HCEC 1CT (cell line): ENCODE measurements at regions not wholly inside any gene's neighbourhood (a gene's known extent, or its start where the extent isn't known, plus 50 kb on each side); places are given as distances from the start of the nearest gene placed in this dataset.

Experiments used
- DNase-seq: peaks from one replicate; pipeline ENCODE4 v3.0.0-alpha.2; 2017

DNA sequence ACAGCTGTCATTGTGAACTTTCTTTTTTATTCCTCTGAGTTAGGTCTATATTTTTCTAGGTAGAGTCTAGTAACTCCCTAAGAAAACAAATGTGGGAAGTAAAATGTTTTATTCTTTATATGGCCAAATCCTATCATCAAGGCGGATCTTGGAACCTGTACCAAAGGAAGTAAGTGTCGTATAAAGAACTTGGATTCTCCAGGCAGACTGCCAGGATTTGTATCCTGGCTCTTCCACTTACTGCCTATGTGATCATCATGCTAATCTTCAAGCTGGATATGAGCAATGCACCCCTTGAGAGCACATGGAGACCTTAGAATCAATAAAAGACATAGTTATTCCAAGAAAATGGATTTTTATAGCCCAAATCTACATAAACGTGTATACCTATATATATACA is 286.5 kb downstream of the PCDH17 start:
- no peak for DNase-seq

DNA sequence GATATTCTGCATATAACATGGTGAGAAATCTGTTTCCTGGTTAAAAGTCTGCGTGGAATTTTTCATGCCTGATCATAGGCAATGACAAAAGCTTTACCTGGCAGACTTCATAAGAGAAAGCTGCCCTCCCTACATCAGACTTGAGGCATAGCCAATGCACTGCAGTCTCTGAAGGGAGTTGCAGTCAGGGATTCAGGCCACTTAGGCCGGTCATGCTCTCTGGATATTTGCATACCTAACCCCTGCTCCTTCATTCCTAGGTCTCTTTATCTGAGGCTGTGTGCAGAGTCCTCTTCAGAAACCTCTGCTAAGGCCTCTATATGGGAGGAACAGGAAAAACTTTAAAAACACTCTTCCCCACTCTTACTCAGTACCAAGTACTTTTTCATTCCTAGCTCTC is 287.4 kb downstream of the PCDH17 start:
- DNase-seq: no peak

DNA sequence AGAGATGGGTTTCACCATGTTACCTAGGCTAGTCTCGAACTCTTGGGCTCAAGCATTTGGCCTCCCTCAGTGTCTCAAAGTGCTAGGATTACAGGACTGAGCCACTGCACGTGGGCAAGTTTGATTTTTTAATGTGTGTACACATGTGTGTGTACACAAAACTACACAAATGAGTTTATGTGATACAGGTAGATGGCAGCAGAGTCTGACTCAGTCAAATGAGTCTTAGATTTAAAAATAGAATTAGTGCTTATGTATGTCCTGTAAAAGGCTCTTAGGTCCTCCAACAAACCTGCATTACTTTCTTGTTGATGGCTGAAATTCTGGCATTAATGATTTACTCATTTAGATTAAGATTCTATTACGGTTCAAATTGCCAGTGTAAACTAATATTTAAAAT is 293.7 kb downstream of the PCDH17 start:
- DNase-seq: no peak

DNA sequence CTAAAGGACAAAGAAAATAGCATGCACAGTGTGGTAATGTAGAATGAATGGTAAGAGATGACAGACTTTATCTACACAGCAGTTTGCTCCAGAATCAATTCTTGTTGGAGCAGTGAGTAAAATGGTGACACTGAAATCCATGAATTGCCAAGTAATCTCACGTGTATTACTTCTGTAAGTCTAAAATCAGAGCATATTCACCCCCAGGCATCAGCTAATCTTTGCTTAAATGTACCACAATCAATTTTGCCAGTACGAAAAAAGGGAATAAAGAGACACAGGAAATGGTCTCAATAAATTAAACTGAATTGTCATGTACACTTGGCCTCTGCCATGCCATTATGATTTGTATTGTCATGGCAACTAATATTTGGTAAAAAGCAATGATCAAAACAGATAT is 294.2 kb downstream of the PCDH17 start:
- DNase-seq: no peak

- DNase-seq: no peak
Observed at GRCh38 chr13:57932061-57932460, 300.5 kb downstream of the PCDH17 start.

- DNase-seq: no peak
Observed at GRCh38 chr13:57933606-57934005, 302.1 kb downstream of the PCDH17 start.

DNA sequence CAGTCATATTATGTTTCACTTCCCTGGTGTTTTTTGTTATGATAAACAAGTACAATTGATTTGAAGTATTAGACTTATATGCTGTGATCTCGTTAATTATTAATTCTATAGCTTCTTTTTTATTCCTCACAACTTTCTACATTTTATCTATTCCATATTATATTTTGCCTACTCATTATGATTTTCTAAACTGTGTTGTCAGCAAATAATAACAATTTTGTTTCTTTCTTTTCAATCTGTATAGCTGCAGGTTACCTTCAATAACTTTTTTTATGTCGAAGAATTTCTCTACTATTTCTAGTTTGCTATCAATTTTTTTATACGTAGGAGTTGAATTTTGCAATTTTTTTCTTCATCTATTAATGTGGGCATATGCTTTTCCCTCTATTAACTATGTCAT is 304.4 kb downstream of the PCDH17 start:
- no peak for DNase-seq

- no peak for DNase-seq
Observed at GRCh38 chr13:57946361-57946760, 314.8 kb downstream of the PCDH17 start.

DNA sequence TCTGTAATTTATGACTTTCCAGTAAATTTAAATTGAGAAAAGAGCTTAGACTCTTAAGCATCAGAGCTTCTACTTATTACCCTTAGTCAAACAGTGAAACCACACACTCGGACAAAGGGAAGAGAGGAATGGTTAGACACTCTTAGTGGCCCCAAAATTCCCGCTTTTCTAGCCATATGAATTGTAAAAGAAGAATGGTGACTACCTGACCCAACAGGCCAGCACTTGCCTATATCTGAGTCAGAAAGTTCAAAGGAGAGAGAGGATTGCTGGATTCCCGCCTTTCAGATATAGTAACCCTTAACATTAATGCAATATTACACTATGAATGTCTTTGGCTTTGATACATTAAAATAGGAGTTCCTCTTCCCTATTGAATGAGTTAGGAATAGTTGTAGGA is 317.3 kb downstream of the PCDH17 start:
- DNase-seq: no peak

DNA sequence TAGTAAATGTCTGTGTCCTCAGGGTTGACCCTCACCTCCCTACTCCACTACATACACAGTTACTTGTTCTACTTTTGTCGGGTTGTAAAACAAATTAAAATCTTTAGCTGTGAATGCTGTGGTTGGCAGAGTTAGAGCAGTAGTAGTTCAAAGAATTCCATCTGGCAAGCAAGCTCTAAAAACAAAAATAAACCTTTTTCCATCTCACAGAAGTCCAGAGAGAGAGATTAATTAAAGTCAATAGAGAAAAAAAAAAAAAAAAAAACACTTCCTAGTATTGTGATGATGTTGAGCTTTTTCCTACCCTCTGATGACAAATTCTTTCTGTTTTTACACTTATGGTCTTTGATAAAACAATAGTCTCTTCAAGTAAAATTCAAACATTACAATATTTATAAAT is 338.4 kb downstream of the PCDH17 start:
- no peak for DNase-seq

GRCh38 chr13:57970404-57970803 is 338.9 kb downstream of the PCDH17 start:
- no peak for DNase-seq

- DNase-seq: no peak
Observed at GRCh38 chr13:57982782-57983181, 351.2 kb downstream of the PCDH17 start.

DNA sequence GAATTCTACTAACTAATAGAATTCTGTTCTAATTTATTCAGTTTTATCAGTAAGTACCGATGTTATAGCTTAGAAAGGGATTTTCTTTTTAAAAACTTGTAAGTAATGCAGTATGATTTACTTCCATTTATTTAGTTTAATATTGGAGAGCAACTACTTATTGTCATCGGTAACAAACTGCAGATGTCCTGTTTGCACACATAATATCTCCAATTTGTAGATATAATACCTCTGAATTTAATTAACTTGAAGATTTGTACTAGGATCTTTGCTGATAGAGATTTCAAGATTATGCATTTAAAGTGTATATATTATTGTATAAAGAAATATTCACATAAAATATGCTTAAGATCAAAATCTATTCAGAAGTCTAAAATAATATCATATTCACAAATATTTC is 356.7 kb downstream of the PCDH17 start:
- DNase-seq: no peak

- no peak for DNase-seq
Observed at GRCh38 chr13:57991041-57991440, 359.5 kb downstream of the PCDH17 start.

DNA sequence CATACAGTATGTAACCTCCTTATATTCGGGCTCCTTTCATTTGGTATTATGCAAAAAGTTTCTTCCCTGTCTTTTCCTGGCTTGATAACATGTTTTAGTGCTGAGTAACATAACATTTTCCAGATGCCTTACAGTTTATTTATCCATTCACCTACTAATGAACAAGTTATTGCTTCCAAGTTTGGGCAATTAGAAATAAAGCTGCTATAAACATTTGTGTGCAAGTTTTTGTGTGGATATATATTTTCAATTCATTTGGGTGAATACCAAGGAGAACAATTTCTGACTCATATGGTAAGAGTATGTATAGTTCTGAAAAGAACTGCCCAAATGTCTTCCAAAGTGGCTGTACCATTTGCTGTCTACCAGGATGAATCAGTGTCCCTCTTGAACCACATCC is 360.9 kb downstream of the PCDH17 start:
- DNase-seq: no peak

- no peak for DNase-seq
Observed at GRCh38 chr13:57996717-57997116, 365.2 kb downstream of the PCDH17 start.

DNA sequence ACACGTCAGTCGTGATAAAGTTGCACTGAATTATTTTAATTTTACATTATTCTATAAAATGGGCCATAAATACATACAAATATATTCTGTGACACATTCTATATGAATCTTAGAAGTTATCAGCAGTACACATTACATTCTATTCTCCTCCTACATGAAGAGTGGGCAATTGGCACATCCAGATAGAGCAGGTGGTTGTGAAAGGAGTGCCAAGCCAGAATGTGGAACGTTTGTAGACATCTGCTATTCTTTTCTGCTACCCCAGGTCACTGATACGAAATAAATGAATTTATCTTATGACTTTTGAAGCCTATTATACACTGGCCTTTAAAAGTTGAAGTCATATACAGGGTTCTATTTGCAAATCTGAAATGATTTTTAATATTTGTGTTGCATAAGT is 373.2 kb downstream of the PCDH17 start:
- DNase-seq: no peak

DNA sequence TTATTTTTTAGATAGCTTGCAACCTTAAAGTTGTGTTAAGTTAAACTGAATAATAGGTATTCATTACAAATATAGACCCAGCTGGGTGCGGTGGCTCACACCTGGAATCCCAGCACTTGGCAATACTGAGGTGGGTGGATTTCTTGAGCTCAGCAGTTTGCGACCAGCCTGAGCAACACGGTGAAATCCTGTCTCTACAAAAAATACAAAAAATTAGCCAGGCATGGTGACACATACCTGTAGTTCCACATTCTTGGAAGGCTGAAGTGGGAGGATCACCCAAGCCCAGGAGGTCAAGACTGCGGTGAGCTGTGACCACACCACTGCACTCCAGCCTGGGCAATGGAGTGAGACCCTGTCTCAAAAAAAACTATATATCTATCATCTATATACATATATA is 386.5 kb downstream of the PCDH17 start:
- no peak for DNase-seq

GRCh38 chr13:58018865-58019264 is 387.3 kb downstream of the PCDH17 start:
- DNase-seq: no peak

DNA sequence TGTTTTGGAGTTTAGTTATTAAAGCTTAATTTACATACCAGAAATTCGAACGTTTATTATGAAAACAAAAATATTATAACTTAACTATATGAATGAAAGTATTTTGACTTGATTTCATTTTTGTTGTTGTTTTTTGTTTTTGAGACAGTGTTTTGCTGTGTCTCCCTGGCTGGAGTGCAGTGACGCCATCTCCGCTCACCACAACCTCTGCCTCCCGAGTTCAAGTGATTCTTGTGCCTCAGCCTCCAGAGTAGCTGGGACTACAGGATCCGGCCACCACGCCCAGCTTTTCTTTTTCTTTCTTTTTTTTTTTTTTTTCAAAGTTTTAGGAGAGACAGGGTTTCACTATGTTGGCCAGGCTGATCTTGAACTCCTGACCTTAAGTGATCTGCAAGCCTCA is 392.6 kb downstream of the PCDH17 start:
- no peak for DNase-seq

DNA sequence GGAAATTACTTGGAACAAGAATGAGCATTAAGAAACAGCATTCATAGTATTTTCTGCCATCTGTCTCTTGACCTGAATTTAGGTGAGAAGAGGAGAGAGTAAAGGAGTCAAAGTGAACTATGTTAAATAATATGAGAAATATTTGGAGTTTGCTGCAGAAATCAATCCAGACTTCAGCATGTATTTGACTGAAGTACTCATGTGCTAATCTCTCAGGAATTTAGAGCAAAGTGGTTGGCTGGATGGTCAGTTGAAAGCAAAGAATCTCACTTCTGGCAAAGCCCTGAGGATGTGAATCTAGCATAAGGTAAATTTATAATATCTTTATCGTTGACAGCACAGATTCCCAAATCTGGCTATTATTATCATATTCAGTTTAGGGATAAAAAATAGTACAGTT is 394.3 kb downstream of the PCDH17 start:
- no peak for DNase-seq

DNA sequence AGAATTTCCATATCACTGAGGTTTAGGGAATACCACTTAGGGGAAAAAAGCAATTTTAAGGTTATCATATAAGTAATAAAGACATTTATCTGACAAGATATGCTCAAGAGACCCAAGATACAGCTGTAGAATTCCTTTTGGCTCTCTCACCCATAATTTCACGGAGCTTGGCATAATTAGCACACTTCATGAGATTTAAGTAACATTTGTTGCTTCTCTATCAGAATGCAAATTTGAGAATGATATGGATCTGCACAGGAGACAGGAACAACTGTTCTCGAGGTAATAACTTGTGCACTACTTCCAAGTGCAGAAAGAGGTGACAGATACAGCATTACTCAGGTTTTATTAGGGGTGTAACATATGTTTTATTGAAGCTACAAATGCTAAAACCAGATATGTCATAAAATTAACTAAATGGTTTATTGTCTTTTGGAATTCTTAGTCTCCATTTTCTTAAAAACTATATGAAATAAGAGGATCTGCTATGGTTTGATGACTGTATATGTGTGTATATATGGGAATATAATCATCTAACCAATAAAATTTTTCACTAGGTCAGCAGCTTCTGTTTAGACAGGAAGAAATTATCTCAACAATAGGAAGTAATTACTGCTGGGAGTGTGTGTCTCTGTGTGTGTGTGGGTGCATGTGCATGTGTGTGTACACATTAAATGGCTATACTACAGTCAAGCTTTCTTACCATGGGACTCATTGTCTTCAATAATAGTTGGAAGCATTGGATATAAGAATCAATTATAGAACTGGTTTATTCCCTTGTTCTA is 401.3 kb downstream of the PCDH17 start:
- DNase-seq: no peak

DNA sequence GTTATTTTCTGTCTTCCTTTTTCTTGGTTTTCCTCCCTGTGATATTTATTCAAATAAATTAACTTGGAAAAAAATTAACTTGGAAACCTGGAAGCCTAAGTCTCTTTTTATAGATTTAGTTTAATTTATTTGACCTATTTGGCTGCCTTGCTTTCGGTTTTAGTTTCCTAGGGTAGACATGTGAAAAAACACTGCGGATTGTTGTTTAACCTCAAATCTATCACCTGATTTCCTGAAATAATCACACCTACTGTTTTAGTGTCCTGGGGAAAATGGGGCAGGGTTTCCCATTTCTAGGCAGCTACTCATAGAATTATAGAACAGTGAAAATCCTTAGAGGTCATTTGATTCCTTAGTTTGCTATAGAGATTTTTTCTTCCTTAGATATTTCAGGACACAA is 412.4 kb downstream of the PCDH17 start:
- DNase-seq: no peak

DNA sequence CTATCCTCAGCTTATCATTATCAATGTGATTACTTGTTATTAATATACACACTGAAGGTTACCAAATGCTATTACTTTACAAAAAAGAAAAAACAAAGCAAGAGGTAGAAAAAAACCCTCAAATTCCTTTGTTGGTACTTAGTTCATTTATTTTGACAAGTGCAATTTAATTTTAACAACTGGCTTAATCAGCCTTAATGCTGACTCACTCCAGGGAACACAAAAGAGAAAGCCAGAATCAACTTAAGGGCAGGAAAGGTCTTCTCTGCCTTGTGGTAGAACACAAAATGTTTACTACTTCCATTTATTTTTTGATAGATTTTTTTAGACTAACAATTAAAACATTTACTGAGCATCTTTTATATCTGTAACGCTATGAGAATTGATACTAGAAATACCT is 417.1 kb downstream of the PCDH17 start:
- no peak for DNase-seq

GRCh38 chr13:58051396-58051795 is 419.9 kb downstream of the PCDH17 start:
- no peak for DNase-seq
